HG03378 (cell line): ENCODE measurements at regions not wholly inside any gene's neighbourhood (a gene's known extent, or its start where the extent isn't known, plus 50 kb on each side); places are given as distances from the start of the nearest gene placed in this dataset.

Source experiments
- ATAC-seq: cut with Tn5 transposase; IDR thresholded peaks from one replicate; pipeline ENCODE4 v1.9.1; 2021; ENCODE audit warnings: mild to moderate bottlenecking, moderate library complexity; ENCODE audit not compliant: unreplicated experiment

- ATAC-seq: no peak
Observed at GRCh38 chr5:133905424-133905823, 63.0 kb downstream of the C5orf15 start.

- no peak for ATAC-seq
Observed at GRCh38 chr5:133904641-133905040, 63.8 kb downstream of the C5orf15 start.

- ATAC-seq: no peak
Observed at GRCh38 chr5:133902511-133903118, 65.8 kb downstream of the C5orf15 start.

- ATAC-seq: no peak
Observed at GRCh38 chr5:133900534-133901270, 67.7 kb downstream of the C5orf15 start.

- ATAC-seq: no peak
Observed at GRCh38 chr5:133899506-133899905, 68.9 kb downstream of the C5orf15 start.

- no peak for ATAC-seq
Observed at GRCh38 chr5:133898440-133898839, 70.0 kb downstream of the C5orf15 start.

GRCh38 chr5:133897431-133897830 is 71.0 kb downstream of the C5orf15 start:
- no peak for ATAC-seq

GRCh38 chr5:133896873-133897272 is 71.6 kb downstream of the C5orf15 start:
- ATAC-seq: no peak

GRCh38 chr5:133895979-133896845 is 72.2 kb downstream of the C5orf15 start:
- no peak for ATAC-seq

GRCh38 chr5:133894143-133894542 is 74.3 kb downstream of the C5orf15 start:
- ATAC-seq: no peak

- ATAC-seq: no peak
Observed at GRCh38 chr5:133892774-133893173, 75.7 kb downstream of the C5orf15 start.

- ATAC-seq: no peak
Observed at GRCh38 chr5:133892306-133892705, 76.1 kb downstream of the C5orf15 start.

- ATAC-seq: no peak
Observed at GRCh38 chr5:133891390-133891789, 77.0 kb downstream of the C5orf15 start.

- ATAC-seq: no peak
Observed at GRCh38 chr5:133890776-133891280, 77.6 kb downstream of the C5orf15 start.

- no peak for ATAC-seq
Observed at GRCh38 chr5:133890314-133890713, 78.1 kb downstream of the C5orf15 start.

- no peak for ATAC-seq
Observed at GRCh38 chr5:133889271-133889905, 79.0 kb downstream of the C5orf15 start.

GRCh38 chr5:133888625-133888991 is 79.8 kb downstream of the C5orf15 start:
- no peak for ATAC-seq

- ATAC-seq: no peak
Observed at GRCh38 chr5:133885566-133885965, 82.9 kb downstream of the C5orf15 start.

GRCh38 chr5:133884569-133885311 is 83.7 kb downstream of the C5orf15 start:
- no peak for ATAC-seq

- no peak for ATAC-seq
Observed at GRCh38 chr5:133883916-133884315, 84.5 kb downstream of the C5orf15 start.
